Right cardiac atrium (tissue), 5 donors: ENCODE measurements at regions not wholly inside any gene's neighbourhood (a gene's known extent, or its start where the extent isn't known, plus 50 kb on each side); places are given as distances from the start of the nearest gene placed in this dataset.

Source experiments
- ATAC-seq, 2 donors: fragments of 200-7000 bp; cut with Tn5 transposase; one replicate each; pipeline versions ENCODE4 v1.8.0 to v1.9.1; 2020; ENCODE audit warnings: moderate library complexity in 2 of 2, mild to moderate bottlenecking in 1 of 2
- DNase-seq, 3 donors: peaks; one replicate each; pipeline ENCODE4 v3.0.0-alpha.2; 2020
- H3K27ac ChIP-seq: one replicate; pipeline ENCODE4 v1.5.1; 2013; ENCODE audit warnings: mild to moderate bottlenecking, low read length, control low read depth, moderate library complexity
- H3K27me3 ChIP-seq: one replicate; pipeline ENCODE4 v1.6.1; 2013; ENCODE audit not compliant: control insufficient read depth, insufficient read depth
- H3K4me1 ChIP-seq: one replicate; pipeline ENCODE4 v1.6.1; 2013; ENCODE audit warnings: low read length; ENCODE audit not compliant: control insufficient read depth, insufficient read depth
- H3K4me3 ChIP-seq: one replicate; pipeline ENCODE4 v1.5.1; 2013; ENCODE audit warnings: low read length, control low read depth
- H3K9me3 ChIP-seq: one replicate; pipeline ENCODE4 v1.6.1; 2013; ENCODE audit warnings: low read length; ENCODE audit not compliant: control insufficient read depth
- WGBS: extraction: QIAGEN DNeasy Blood & Tissue Kit; methylation state at CpG from one replicate; pipeline ENCODE4 v1.1.7; 2013; 5-methylcytosine and 5-hydroxymethylcytosine counted together
- intact Hi-C, 4 donors: fragments of 100-400 bp; cut with DNase I; formaldehyde crosslinking; loops; one replicate each; pipeline versions ENCODE4 v1.11.0 to v1.14.0; 2022 to 2023
- donor health status: healthy with polysubstance abuse.
- donor health status: DM: no; HTN: yes; CAD: no.
- donor health status: DM: no; HTN: no; CAD: no.
- donor health status: DM: no; HTN: yes; CAD: no; lungs with severe emphysema.
- donor health status: DM: yes; HTN: yes; CAD: no.

- H3K4me1 ChIP-seq, result no peaks in the 10 kb centered on the region
- intact Hi-C loops, result no loop called here
- no peaks in the 10 kb centered on the region for H3K9me3 ChIP-seq
- H3K27ac ChIP-seq, result no peak overlapping the region
- no peaks in the 10 kb centered on the region for H3K27me3 ChIP-seq
- no peak for ATAC-seq
- no peak for DNase-seq
- no peak overlapping the region for H3K4me3 ChIP-seq
- WGBS, result 99% methylated on average over 1 of the region's 1 CpG
Measured at GRCh38 chr16:72473631-72474030, 301.7 kb upstream of the PMFBP1 start.

GRCh38 chr16:72471317-72471924 lies 299.5 kb upstream of the PMFBP1 start:
- no peaks in the 10 kb centered on the region for H3K4me1 ChIP-seq
- H3K27ac ChIP-seq, result no peak overlapping the region
- ATAC-seq (no peak), DNase-seq (no peak)
- intact Hi-C loops, result no loop called here
- H3K4me3 ChIP-seq, result no peak overlapping the region
- H3K9me3 ChIP-seq, result no peaks in the 10 kb centered on the region
- H3K27me3 ChIP-seq, result no peaks in the 10 kb centered on the region
- WGBS, result 94% methylated on average over 12 of the region's 12 CpGs

- Histone ChIP-seq H3K9me3 (no peaks in the 10 kb centered on the region), H3K27ac (no peak overlapping the region), H3K4me1 (no peaks in the 10 kb centered on the region), H3K4me3 (no peak overlapping the region), H3K27me3 (no peaks in the 10 kb centered on the region)
- 78% methylated on average over 4 of the region's 4 CpGs for WGBS
- intact Hi-C loops, result no loop called here
- DNase-seq (no peak), ATAC-seq (no peak)
Measured at GRCh38 chr16:72470541-72470940, 298.6 kb upstream of the PMFBP1 start.

- Histone ChIP-seq H3K27me3 (no peaks in the 10 kb centered on the region), H3K27ac (no peak overlapping the region), H3K9me3 (no peaks in the 10 kb centered on the region), H3K4me3 (no peak overlapping the region), H3K4me1 (no peaks in the 10 kb centered on the region)
- intact Hi-C loops, result loop anchor here in 1 of 4 donors (10.0 kb wide), 1 partner anchor 225 kb away; no protein-coding TSS in a partner anchor
- DNase-seq, result no peak
- 90% methylated on average over 2 of the region's 2 CpGs for WGBS
- ATAC-seq, result no peak
Measured at GRCh38 chr16:72469932-72470331, 298.0 kb upstream of the PMFBP1 start.

GRCh38 chr16:72468582-72468981 lies 296.6 kb upstream of the PMFBP1 start:
- DNase-seq, result no peak
- Histone ChIP-seq H3K4me1 (no peaks in the 10 kb centered on the region), H3K27me3 (no peaks in the 10 kb centered on the region), H3K27ac (no peak overlapping the region), H3K9me3 (no peaks in the 10 kb centered on the region), H3K4me3 (no peak overlapping the region)
- intact Hi-C loops, result loop anchor here in 1 of 4 donors (10.0 kb wide), 1 partner anchor 224 kb away; no protein-coding TSS in a partner anchor
- no peak for ATAC-seq

GRCh38 chr16:72467157-72467759 lies 295.3 kb upstream of the PMFBP1 start:
- 33% methylated on average over 3 of the region's 3 CpGs for WGBS
- ATAC-seq (no peak), DNase-seq (no peak)
- intact Hi-C loops, result loop anchor here in 1 of 4 donors (10.0 kb wide), 1 partner anchor 222 kb away; no protein-coding TSS in a partner anchor
- no peaks in the 10 kb centered on the region for H3K27me3 ChIP-seq
- no peaks in the 10 kb centered on the region for H3K9me3 ChIP-seq
- no peaks in the 10 kb centered on the region for H3K4me1 ChIP-seq
- H3K27ac ChIP-seq, result no peak overlapping the region
- no peak overlapping the region for H3K4me3 ChIP-seq

GRCh38 chr16:72464597-72465368 lies 292.8 kb upstream of the PMFBP1 start:
- intact Hi-C loops, result loop anchor here in 1 of 4 donors (10.0 kb wide), 1 partner anchor 220 kb away; no protein-coding TSS in a partner anchor
- WGBS, result 59% methylated on average over 5 of the region's 5 CpGs
- H3K4me3 ChIP-seq, result no peak overlapping the region
- ATAC-seq (no peak), DNase-seq (no peak)
- no peaks in the 10 kb centered on the region for H3K27me3 ChIP-seq
- no peaks in the 10 kb centered on the region for H3K4me1 ChIP-seq
- H3K9me3 ChIP-seq, result no peaks in the 10 kb centered on the region
- no peak overlapping the region for H3K27ac ChIP-seq

- no peak overlapping the region for H3K27ac ChIP-seq
- no peak overlapping the region for H3K4me3 ChIP-seq
- 98% methylated on average over 1 of the region's 1 CpG for WGBS
- no peaks in the 10 kb centered on the region for H3K27me3 ChIP-seq
- H3K4me1 ChIP-seq, result no peaks in the 10 kb centered on the region
- no peak for ATAC-seq
- intact Hi-C loops, result loop anchor here in 1 of 4 donors (10.0 kb wide), 1 partner anchor 219 kb away; no protein-coding TSS in a partner anchor
- no peak for DNase-seq
- no peaks in the 10 kb centered on the region for H3K9me3 ChIP-seq
Measured at GRCh38 chr16:72464052-72464451, 292.1 kb upstream of the PMFBP1 start.

- intact Hi-C loops, result no loop called here
- Histone ChIP-seq H3K4me3 (no peak overlapping the region), H3K27ac (no peak overlapping the region), H3K4me1 (no peaks in the 10 kb centered on the region), H3K9me3 (no peaks in the 10 kb centered on the region), H3K27me3 (no peaks in the 10 kb centered on the region)
- 86% methylated on average over 2 of the region's 2 CpGs for WGBS
- ATAC-seq (no peak), DNase-seq (peak in 1 of 3 donors; percentile 30)
Measured at GRCh38 chr16:72458035-72458434, 286.1 kb upstream of the PMFBP1 start.

GRCh38 chr16:72457243-72457940 lies 285.4 kb upstream of the PMFBP1 start:
- Histone ChIP-seq H3K9me3 (no peaks in the 10 kb centered on the region), H3K4me1 (no peaks in the 10 kb centered on the region), H3K27me3 (no peaks in the 10 kb centered on the region), H3K4me3 (no peak overlapping the region), H3K27ac (no peak overlapping the region)
- DNase-seq (no peak), ATAC-seq (no peak)
- intact Hi-C loops, result no loop called here
- 92% methylated on average over 4 of the region's 4 CpGs for WGBS
